Vagina (tissue), 2 donors: ENCODE measurements at regions not wholly inside any gene's neighbourhood (a gene's known extent, or its start where the extent isn't known, plus 50 kb on each side); places are given as distances from the start of the nearest gene placed in this dataset.

Source experiments
- CTCF ChIP-seq, 3 experiments: fragments of 450-650 bp in 2 of 3; fragments of 200-600 bp in 1 of 3; sonication (generic) in 1 of 3; IDR thresholded peaks; one replicate each; pipeline ENCODE4 v1.5.1; 2017 to 2019; ENCODE audit warnings: antibody characterized with exemption in 3 of 3, mild to moderate bottlenecking in 2 of 3, moderate library complexity in 2 of 3
- POLR2A ChIP-seq, 2 donors: fragments of 450-650 bp; IDR thresholded peaks; one replicate each; pipeline ENCODE4 v1.6.1; 2017; ENCODE audit warnings: antibody characterized with exemption in 2 of 2, mild to moderate bottlenecking in 2 of 2, moderate library complexity in 2 of 2
- POLR2AphosphoS5 ChIP-seq, 2 donors: sonication (generic); formaldehyde crosslinking; IDR thresholded peaks; one replicate each; pipeline ENCODE4 v1.9.0; 2017; ENCODE audit warnings: antibody characterized with exemption in 2 of 2, mild to moderate bottlenecking in 2 of 2, low read depth in 1 of 2; ENCODE audit not compliant: insufficient read depth in 1 of 2

- TF ChIP-seq POLR2A (IDR thresholded peaks at IDR 0.05) = no peak
- no peak for TF ChIP-seq CTCF (IDR thresholded peaks at IDR 0.05)
- no peak for TF ChIP-seq POLR2AphosphoS5 (IDR thresholded peaks at IDR 0.05; ENCODE audit: insufficient read depth in 1 of 2, low read depth in 1 of 2)
Observed at GRCh38 chr7:67754651-67755050, 758.0 kb downstream of the TYW1 start.
